ENCODE measurements at regions not wholly inside any gene's neighbourhood (a gene's known extent, or its start where the extent isn't known, plus 50 kb on each side); places are given as distances from the start of the nearest gene placed in this dataset.
A peak's percentile ranks its signal among the peaks of the same experiment; 100 is the strongest.
"Not testable (repeated sequence)": the region's sequence is repeated elsewhere in the genome, so short reads cannot be mapped to it uniquely, and the experiment has no call there.

DNA sequence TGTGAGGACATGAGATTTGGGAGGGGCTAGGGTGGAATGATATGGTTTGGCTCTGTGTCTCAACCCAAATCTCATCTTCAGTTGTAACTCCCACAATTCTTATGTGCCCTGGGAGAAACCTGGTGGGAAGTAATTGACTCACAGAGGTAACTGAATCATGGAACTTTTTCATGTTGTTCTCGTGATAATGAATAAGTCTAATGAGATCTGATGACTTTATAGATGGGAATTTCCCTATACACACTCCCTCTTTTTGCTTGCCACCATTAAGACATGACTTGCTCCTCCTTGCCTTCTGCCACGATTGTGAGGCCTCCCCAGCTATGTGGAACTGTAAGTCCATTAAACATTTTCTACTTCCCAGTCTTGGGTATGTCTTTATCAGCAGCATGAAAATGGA lies 253.2 kb upstream of the GK2 start:
- H3K9ac ChIP-seq (ENCODE audit: low read depth, low read length) = no peak overlapping the region
- no peaks in the 10 kb centered on the region for H3K36me3 ChIP-seq (ENCODE audit: insufficient read depth, low read depth, low read length)

DNA sequence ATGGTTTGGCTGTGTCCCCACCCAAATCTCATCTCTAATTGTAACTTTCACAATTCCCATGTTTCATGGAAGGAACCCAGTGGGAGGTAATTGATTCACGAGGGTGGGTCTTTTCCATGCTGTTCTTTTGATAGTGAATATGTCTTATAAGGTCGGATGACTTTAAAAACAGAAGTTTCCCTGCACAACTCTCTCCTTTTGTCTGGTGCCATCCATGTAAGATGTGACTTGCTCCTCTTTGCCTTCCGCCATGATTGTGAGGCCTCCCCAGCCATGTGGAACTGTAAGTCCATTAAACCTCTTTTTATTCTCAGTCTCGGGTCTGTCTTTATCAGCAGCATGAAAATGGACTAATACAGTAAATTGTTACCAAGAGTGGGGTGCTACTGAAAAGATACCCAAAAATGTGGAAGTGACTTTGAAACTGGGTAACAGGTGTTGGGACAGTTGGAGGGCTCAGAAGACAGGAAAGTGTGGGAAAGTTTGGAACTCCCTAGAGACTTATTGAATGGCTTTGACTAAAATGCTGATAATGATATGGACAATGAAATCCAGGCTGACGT lies 251.4 kb upstream of the GK2 start:
- not testable (repeated sequence) for H3K27ac ChIP-seq (ENCODE audit: low read length); H3K9ac ChIP-seq (ENCODE audit: low read depth, low read length); H3K36me3 ChIP-seq (ENCODE audit: insufficient read depth, low read depth, low read length); H3K4me1 ChIP-seq (ENCODE audit: insufficient read depth, low read length); H3K27me3 ChIP-seq (ENCODE audit: insufficient read depth, low read length); H3K4me3 ChIP-seq (ENCODE audit: low read length)
- H3K9me3 ChIP-seq (ENCODE audit: insufficient read depth, low read depth, low read length) = peaks cover 19% of the 10 kb centered on the region

More for the DNA sequence above, 253.2 kb upstream of the GK2 start:
- H3K4me1 ChIP-seq (ENCODE audit: insufficient read depth, low read length) = no peaks in the 10 kb centered on the region
- no peak overlapping the region for H3K4me3 ChIP-seq (ENCODE audit: low read length)
- H3K9me3 ChIP-seq (ENCODE audit: insufficient read depth, low read depth, low read length) = peaks cover 19% of the 10 kb centered on the region
- H3K27me3 ChIP-seq (ENCODE audit: insufficient read depth, low read length) = no peaks in the 10 kb centered on the region
- no peak overlapping the region for H3K27ac ChIP-seq (ENCODE audit: low read length)

DNA sequence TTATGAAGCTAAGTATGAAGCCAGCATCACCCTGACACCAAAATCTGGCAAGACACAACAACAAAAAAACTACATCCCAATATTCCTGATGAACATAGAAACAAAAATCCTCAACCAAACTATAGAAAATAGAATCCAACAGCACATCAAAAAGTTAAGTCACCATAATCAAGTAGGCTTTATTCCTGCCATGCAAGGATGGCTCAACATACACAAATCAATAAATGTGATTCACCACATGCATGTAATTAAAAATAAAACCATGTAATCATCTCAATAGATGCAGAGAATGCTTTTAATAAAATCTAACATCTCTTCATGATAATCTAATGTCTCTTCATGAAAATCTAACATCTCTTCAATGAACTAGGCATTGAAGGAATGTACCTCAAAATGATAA lies 249.4 kb upstream of the GK2 start:
- Histone ChIP-seq H3K27ac (ENCODE audit: low read length) (no peak overlapping the region), H3K9me3 (ENCODE audit: insufficient read depth, low read depth, low read length) (peaks cover 19% of the 10 kb centered on the region), H3K36me3 (ENCODE audit: insufficient read depth, low read depth, low read length) (no peaks in the 10 kb centered on the region), H3K9ac (ENCODE audit: low read depth, low read length) (no peak overlapping the region), H3K4me3 (ENCODE audit: low read length) (no peak overlapping the region), H3K27me3 (ENCODE audit: insufficient read depth, low read length) (no peaks in the 10 kb centered on the region), H3K4me1 (ENCODE audit: insufficient read depth, low read length) (peaks cover 6% of the 10 kb centered on the region; the same call in 1 of the 2 replicates)

DNA sequence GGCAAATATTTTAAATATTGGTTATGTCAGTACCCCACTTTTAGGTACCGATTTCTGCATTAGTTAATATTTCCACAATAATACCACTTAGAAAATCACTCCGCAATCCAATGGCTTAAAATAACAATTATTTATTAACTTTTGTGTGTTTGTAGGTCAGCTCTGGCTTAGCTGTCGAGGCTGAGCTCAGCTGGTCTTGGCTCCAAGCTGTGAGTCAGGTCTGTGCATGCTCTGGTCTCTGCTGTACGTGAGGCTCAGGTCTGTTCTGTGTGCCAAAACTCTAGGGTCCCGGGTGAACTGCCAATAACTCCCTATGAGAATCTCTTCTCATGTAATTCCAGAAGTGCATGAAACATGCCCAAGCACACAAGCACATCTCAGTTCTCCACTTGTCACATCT lies 245.8 kb upstream of the GK2 start:
- Histone ChIP-seq H3K4me3 (ENCODE audit: low read length) (no peak overlapping the region), H3K27ac (ENCODE audit: low read length) (no peak overlapping the region), H3K9me3 (ENCODE audit: insufficient read depth, low read depth, low read length) (peaks cover 9% of the 10 kb centered on the region), H3K27me3 (ENCODE audit: insufficient read depth, low read length) (no peaks in the 10 kb centered on the region), H3K36me3 (ENCODE audit: insufficient read depth, low read depth, low read length) (no peaks in the 10 kb centered on the region), H3K9ac (ENCODE audit: low read depth, low read length) (no peak overlapping the region), H3K4me1 (ENCODE audit: insufficient read depth, low read length) (peaks cover 28% of the 10 kb centered on the region)

DNA sequence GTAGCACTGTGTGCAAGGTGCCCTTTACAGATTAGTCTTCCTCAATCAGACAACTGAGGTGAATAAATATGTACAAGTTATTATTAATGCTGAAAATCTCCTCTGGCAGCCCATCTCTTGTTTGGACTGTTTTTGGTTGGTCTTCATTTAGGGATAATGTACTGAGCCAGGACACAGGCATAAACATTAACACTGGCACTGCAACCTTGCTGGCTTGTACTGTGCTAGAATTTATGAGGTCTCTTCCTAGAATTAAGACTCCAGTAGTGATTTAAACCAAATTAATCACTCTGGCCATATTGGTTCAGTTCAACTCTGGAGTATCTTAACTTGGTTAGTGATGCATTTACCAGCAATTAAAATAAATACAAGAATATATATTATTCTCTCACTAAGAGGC lies 244.7 kb upstream of the GK2 start:
- Histone ChIP-seq H3K4me1 (ENCODE audit: insufficient read depth, low read length) (peaks cover 28% of the 10 kb centered on the region), H3K27ac (ENCODE audit: low read length) (no peak overlapping the region), H3K36me3 (ENCODE audit: insufficient read depth, low read depth, low read length) (no peaks in the 10 kb centered on the region), H3K9ac (ENCODE audit: low read depth, low read length) (no peak overlapping the region), H3K9me3 (ENCODE audit: insufficient read depth, low read depth, low read length) (peaks cover 3% of the 10 kb centered on the region), H3K27me3 (ENCODE audit: insufficient read depth, low read length) (no peaks in the 10 kb centered on the region), H3K4me3 (ENCODE audit: low read length) (no peak overlapping the region)

- Histone ChIP-seq H3K4me1 (ENCODE audit: insufficient read depth, low read length) (peaks cover 28% of the 10 kb centered on the region), H3K27ac (ENCODE audit: low read length) (no peak overlapping the region), H3K4me3 (ENCODE audit: low read length) (no peak overlapping the region), H3K9me3 (ENCODE audit: insufficient read depth, low read depth, low read length) (no peaks in the 10 kb centered on the region), H3K27me3 (ENCODE audit: insufficient read depth, low read length) (no peaks in the 10 kb centered on the region), H3K9ac (ENCODE audit: low read depth, low read length) (no peak overlapping the region), H3K36me3 (ENCODE audit: insufficient read depth, low read depth, low read length) (no peaks in the 10 kb centered on the region)
Observed at GRCh38 chr4:79652232-79652631, 244.2 kb upstream of the GK2 start.

GRCh38 chr4:79651456-79651855 lies 243.4 kb upstream of the GK2 start:
- peak overlapping the region; percentile 0; the same call in 1 of the 2 replicates for H3K4me3 ChIP-seq (ENCODE audit: low read length)
- H3K9me3 ChIP-seq (ENCODE audit: insufficient read depth, low read depth, low read length) = no peaks in the 10 kb centered on the region
- peaks cover 35% of the 10 kb centered on the region for H3K4me1 ChIP-seq (ENCODE audit: insufficient read depth, low read length)
- H3K27ac ChIP-seq (ENCODE audit: low read length) = no peak overlapping the region
- no peaks in the 10 kb centered on the region for H3K27me3 ChIP-seq (ENCODE audit: insufficient read depth, low read length)
- no peak overlapping the region for H3K9ac ChIP-seq (ENCODE audit: low read depth, low read length)
- no peaks in the 10 kb centered on the region for H3K36me3 ChIP-seq (ENCODE audit: insufficient read depth, low read depth, low read length)

DNA sequence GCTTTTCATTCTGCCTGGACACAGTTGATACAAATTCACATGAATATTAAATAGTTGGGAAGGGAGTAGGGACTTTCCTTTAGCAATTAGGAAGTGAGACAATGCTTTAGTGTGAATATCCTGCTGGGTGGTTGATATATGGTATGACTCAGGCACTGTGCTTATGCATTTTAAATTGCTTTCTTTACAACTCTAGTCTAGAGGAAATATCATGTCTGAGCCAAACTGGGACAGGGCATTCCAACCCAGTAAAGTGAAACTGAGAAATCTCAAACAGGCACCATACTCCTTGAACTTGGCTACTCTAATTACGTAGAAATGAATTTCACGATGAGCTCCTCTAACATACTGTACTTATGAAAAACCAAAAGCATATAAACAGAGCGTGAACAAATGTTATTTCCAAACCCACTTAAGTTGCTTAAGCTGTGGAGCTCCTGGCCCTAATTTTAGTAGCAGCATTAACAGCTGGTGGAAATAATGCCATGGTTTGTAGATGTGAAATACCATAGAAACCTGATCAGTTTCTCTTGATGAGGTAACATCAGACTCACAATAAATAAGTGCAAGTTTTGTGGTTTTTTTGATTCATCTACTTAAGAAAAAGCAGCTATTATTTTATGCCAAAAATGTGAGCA lies 242.9 kb upstream of the GK2 start:
- peak overlapping the region; percentile 0; the same call in 1 of the 2 replicates for H3K4me3 ChIP-seq (ENCODE audit: low read length)
- H3K4me1 ChIP-seq (ENCODE audit: insufficient read depth, low read length) = peaks cover 40% of the 10 kb centered on the region
- no peak overlapping the region for H3K27ac ChIP-seq (ENCODE audit: low read length)
- no peaks in the 10 kb centered on the region for H3K27me3 ChIP-seq (ENCODE audit: insufficient read depth, low read length)
- H3K9ac ChIP-seq (ENCODE audit: low read depth, low read length) = no peak overlapping the region
- no peaks in the 10 kb centered on the region for H3K9me3 ChIP-seq (ENCODE audit: insufficient read depth, low read depth, low read length)
- H3K36me3 ChIP-seq (ENCODE audit: insufficient read depth, low read depth, low read length) = no peaks in the 10 kb centered on the region

DNA sequence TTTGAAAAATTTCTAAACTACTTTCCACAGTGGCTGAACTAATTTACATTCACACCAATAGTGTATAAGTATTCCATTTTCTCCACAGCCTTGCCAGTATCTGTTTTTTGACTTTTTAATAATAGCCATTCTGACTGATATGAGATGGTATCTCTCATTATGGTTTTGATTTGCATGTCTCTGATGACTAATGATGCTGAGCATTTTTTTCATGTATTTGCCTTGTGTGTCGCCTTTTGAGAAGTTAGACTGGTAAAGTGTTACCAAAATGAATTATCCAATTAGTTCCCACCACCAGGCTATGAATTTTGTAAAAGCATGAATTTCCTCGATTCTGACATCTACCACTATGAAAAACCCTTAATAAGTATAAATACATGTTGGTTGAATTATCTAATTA lies 242.2 kb upstream of the GK2 start:
- Histone ChIP-seq H3K9me3 (ENCODE audit: insufficient read depth, low read depth, low read length) (no peaks in the 10 kb centered on the region), H3K4me3 (ENCODE audit: low read length) (no peak overlapping the region), H3K27me3 (ENCODE audit: insufficient read depth, low read length) (no peaks in the 10 kb centered on the region), H3K27ac (ENCODE audit: low read length) (peak overlapping the region; percentile 27), H3K36me3 (ENCODE audit: insufficient read depth, low read depth, low read length) (no peaks in the 10 kb centered on the region), H3K4me1 (ENCODE audit: insufficient read depth, low read length) (peaks cover 45% of the 10 kb centered on the region), H3K9ac (ENCODE audit: low read depth, low read length) (no peak overlapping the region)

DNA sequence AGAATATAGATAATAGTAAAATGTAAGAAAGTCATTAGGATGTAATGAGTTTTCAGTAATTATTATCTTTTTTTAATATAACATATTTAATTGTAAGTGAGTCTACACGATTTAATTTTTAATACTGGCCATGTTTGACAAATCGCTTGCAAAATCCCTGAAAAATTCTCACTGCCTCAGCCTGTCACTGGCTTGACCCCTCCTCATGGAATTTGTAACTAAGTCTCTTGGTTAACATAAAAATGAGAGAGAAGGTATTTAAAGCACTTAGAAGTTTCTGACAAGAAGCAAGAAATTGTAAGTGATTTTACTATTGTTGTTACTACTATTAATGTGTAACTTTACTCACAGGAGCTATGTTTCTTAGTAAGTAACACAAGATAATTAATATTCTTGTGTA lies 237.9 kb upstream of the GK2 start:
- Histone ChIP-seq H3K4me3 (ENCODE audit: low read length) (peak overlapping the region; percentile 37; the same call in 1 of the 2 replicates), H3K27me3 (ENCODE audit: insufficient read depth, low read length) (no peaks in the 10 kb centered on the region), H3K36me3 (ENCODE audit: insufficient read depth, low read depth, low read length) (no peaks in the 10 kb centered on the region), H3K4me1 (ENCODE audit: insufficient read depth, low read length) (peaks cover 26% of the 10 kb centered on the region), H3K9me3 (ENCODE audit: insufficient read depth, low read depth, low read length) (no peaks in the 10 kb centered on the region), H3K27ac (ENCODE audit: low read length) (no peak overlapping the region), H3K9ac (ENCODE audit: low read depth, low read length) (no peak overlapping the region)

GRCh38 chr4:79638735-79639134 lies 230.7 kb upstream of the GK2 start:
- H3K27ac ChIP-seq (ENCODE audit: low read length) = no peak overlapping the region
- no peaks in the 10 kb centered on the region for H3K4me1 ChIP-seq (ENCODE audit: insufficient read depth, low read length)

DNA sequence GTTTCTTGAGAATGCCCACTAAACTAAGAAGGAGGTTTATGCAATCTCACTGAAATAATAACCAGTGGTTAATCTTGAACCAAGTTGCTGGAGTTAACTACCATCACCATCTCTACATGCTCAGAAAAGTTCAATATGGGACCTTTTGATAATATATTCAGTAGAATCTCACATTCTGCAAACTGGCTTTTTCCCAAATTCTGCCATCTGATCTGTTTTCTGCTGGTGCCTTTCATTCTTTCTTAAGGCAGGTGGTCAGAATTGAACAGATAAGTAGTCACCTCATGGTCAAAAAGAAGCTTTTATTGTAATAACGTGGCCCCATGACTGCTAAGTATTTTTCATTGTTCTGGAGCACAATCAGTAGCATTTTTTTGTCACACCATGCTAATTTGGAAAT lies 229.0 kb upstream of the GK2 start:
- no peaks in the 10 kb centered on the region for H3K36me3 ChIP-seq (ENCODE audit: insufficient read depth, low read depth, low read length)
- no peak overlapping the region for H3K27ac ChIP-seq (ENCODE audit: low read length)
- H3K9ac ChIP-seq (ENCODE audit: low read depth, low read length) = no peak overlapping the region
- no peaks in the 10 kb centered on the region for H3K27me3 ChIP-seq (ENCODE audit: insufficient read depth, low read length)
- H3K4me3 ChIP-seq (ENCODE audit: low read length) = no peak overlapping the region
- H3K4me1 ChIP-seq (ENCODE audit: insufficient read depth, low read length) = 0 out of 2 replicates have a peak, but pooled peaks cover 4% of the 10 kb centered on the region
- no peaks in the 10 kb centered on the region for H3K9me3 ChIP-seq (ENCODE audit: insufficient read depth, low read depth, low read length)

More at GRCh38 chr4:79638735-79639134, 230.7 kb upstream of the GK2 start:
- no peak overlapping the region for H3K4me3 ChIP-seq (ENCODE audit: low read length)
- no peak overlapping the region for H3K9ac ChIP-seq (ENCODE audit: low read depth, low read length)
- H3K9me3 ChIP-seq (ENCODE audit: insufficient read depth, low read depth, low read length) = no peaks in the 10 kb centered on the region
- H3K27me3 ChIP-seq (ENCODE audit: insufficient read depth, low read length) = no peaks in the 10 kb centered on the region
- H3K36me3 ChIP-seq (ENCODE audit: insufficient read depth, low read depth, low read length) = no peaks in the 10 kb centered on the region
